Smooth muscle cell (in vitro differentiated cells): ENCODE measurements at regions not wholly inside any gene's neighbourhood (a gene's known extent, or its start where the extent isn't known, plus 50 kb on each side); places are given as distances from the start of the nearest gene placed in this dataset.
"Not testable (repeated sequence)": the region's sequence is repeated elsewhere in the genome, so short reads cannot be mapped to it uniquely, and the experiment has no call there.

Experiments
- DNase-seq: peaks from one replicate; lab custom pipeline; 2025; ENCODE audit not compliant: unreplicated experiment; lab: John Stamatoyannopoulos, UW
- H2AFZ ChIP-seq: fragments of 200-600 bp; sonication (generic); 2 replicates; pipeline ENCODE4 v1.6.0; 2016; ENCODE audit warnings: antibody characterized with exemption, low read depth, mild to moderate bottlenecking
- H3F3A ChIP-seq: fragments of 200-600 bp; sonication (generic); 2 replicates; pipeline ENCODE4 v1.6.0; 2017; ENCODE audit warnings: antibody characterized with exemption, low read depth
- H3K27ac ChIP-seq: fragments of 200-600 bp; sonication (generic); 2 replicates; pipeline ENCODE4 v1.5.1; 2016; ENCODE audit warnings: low read depth, mild to moderate bottlenecking
- H3K27me3 ChIP-seq: fragments of 200-600 bp; sonication (generic); 2 replicates; pipeline ENCODE4 v1.6.1; 2016; ENCODE audit warnings: low read depth, mild to moderate bottlenecking
- H3K36me3 ChIP-seq: fragments of 200-600 bp; sonication (generic); 2 replicates; pipeline ENCODE4 v1.5.1; 2016; ENCODE audit warnings: low read depth
- H3K4me1 ChIP-seq: fragments of 200-600 bp; sonication (generic); 2 replicates; pipeline ENCODE4 v1.5.1; 2016; ENCODE audit warnings: low read depth
- H3K4me2 ChIP-seq: fragments of 200-600 bp; sonication (generic); 2 replicates; pipeline ENCODE4 v1.6.0; 2016; ENCODE audit warnings: mild to moderate bottlenecking
- H3K4me3 ChIP-seq: fragments of 200-600 bp; sonication (generic); 2 replicates; pipeline ENCODE4 v1.5.1; 2016; ENCODE audit warnings: mild to moderate bottlenecking
- H3K79me2 ChIP-seq: fragments of 200-600 bp; sonication (generic); 2 replicates; pipeline ENCODE4 v1.6.0; 2016; ENCODE audit warnings: low read depth, mild to moderate bottlenecking
- H3K9ac ChIP-seq: fragments of 200-600 bp; sonication (generic); 2 replicates; pipeline ENCODE4 v1.6.0; 2016; ENCODE audit warnings: low read depth
- H3K9me3 ChIP-seq: fragments of 200-600 bp; sonication (generic); replicated peaks from 2 replicates; pipeline ENCODE4 v1.5.1; 2016; ENCODE audit warnings: low read depth
- H4K20me1 ChIP-seq: fragments of 200-600 bp; sonication (generic); 2 replicates; pipeline ENCODE4 v1.6.0; 2016; ENCODE audit warnings: low read depth
- WGBS: methylation state at CpG from one replicate; pipeline ENCODE4 v1.1.7; 2016; ENCODE audit warnings: low lambda C conversion rate; 5-methylcytosine and 5-hydroxymethylcytosine counted together
- TF ChIP-seq, protein P1 (sequence below): fragments of 200-600 bp; sonication (generic); IDR thresholded peaks from 2 replicates; pipeline ENCODE4 v1.5.1; 2017; ENCODE audit warnings: borderline replicate concordance, mild to moderate bottlenecking, antibody characterized with exemption; ENCODE audit not compliant: insufficient read depth, poor library complexity, severe bottlenecking

DNA sequence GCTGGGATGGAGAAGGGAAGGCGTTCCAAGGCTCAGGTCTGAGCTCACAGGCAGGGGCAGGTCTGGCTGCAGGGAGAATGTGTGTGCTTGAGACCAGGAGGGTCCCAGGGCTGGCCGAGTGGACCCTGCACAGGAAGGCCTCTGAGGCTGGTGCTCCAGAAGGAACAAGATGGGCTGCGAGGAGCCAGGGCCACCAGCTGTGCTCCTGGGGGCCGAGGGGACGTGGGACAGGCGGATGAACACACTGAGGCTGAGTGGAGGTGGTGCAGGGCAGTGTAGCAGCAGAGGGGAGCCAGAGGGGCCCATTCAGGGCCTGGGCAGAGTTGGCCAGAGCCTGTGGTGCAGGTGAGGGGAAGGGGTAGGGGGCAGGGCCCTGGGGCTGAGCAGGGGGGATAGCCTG, 249.7 kb downstream of the TMEM121 start:
- not testable (repeated sequence) for H3F3A ChIP-seq, H4K20me1 ChIP-seq, H3K27me3 ChIP-seq, H3K36me3 ChIP-seq, H2AFZ ChIP-seq, H3K9ac ChIP-seq, H3K79me2 ChIP-seq, H3K4me1 ChIP-seq, H3K27ac ChIP-seq, H3K4me3 ChIP-seq, DNase-seq, H3K4me2 ChIP-seq
- peaks cover 15% of the 10 kb centered on the region for H3K9me3 ChIP-seq
- 74% methylated on average over 6 of the region's 6 CpGs for WGBS

DNA sequence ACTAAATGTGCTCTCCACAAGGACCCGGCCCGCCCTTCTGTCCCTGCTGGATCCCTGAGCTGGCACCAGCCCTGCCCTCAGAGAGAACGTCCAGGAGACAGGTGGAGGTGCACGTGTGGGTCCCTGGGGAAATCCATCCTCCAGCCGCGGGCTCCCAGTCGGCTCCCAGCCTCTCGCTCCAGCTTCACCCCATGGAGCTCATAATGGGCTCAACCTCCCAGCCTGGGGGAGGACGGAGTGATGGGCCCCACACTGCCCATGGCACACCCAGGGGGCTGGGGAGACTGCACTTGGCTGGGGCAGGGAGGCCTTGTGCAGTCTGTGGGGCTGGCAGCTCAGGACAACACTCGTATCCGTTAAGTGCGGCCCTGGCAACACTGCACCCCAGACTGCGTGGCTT, 250.5 kb downstream of the TMEM121 start:
- H2AFZ ChIP-seq: no peak overlapping the region
- H3K36me3 ChIP-seq: no peaks in the 10 kb centered on the region
- WGBS: 82% methylated on average over 13 of the region's 13 CpGs
- no peak overlapping the region for H3K4me3 ChIP-seq
- no peaks in the 10 kb centered on the region for H3K4me1 ChIP-seq
- DNase-seq: no peak
- peaks cover 16% of the 10 kb centered on the region for H3K9me3 ChIP-seq
- no peaks in the 10 kb centered on the region for H3K27me3 ChIP-seq
- no peaks in the 10 kb centered on the region for H3K79me2 ChIP-seq
- H3K4me2 ChIP-seq: no peak overlapping the region
- no peak overlapping the region for H3K27ac ChIP-seq
- no peaks in the 10 kb centered on the region for H3F3A ChIP-seq
- no peaks in the 10 kb centered on the region for H4K20me1 ChIP-seq
- H3K9ac ChIP-seq: no peak overlapping the region
- TF ChIP-seq, protein P1, sequence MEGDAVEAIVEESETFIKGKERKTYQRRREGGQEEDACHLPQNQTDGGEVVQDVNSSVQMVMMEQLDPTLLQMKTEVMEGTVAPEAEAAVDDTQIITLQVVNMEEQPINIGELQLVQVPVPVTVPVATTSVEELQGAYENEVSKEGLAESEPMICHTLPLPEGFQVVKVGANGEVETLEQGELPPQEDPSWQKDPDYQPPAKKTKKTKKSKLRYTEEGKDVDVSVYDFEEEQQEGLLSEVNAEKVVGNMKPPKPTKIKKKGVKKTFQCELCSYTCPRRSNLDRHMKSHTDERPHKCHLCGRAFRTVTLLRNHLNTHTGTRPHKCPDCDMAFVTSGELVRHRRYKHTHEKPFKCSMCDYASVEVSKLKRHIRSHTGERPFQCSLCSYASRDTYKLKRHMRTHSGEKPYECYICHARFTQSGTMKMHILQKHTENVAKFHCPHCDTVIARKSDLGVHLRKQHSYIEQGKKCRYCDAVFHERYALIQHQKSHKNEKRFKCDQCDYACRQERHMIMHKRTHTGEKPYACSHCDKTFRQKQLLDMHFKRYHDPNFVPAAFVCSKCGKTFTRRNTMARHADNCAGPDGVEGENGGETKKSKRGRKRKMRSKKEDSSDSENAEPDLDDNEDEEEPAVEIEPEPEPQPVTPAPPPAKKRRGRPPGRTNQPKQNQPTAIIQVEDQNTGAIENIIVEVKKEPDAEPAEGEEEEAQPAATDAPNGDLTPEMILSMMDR: no peak

DNA sequence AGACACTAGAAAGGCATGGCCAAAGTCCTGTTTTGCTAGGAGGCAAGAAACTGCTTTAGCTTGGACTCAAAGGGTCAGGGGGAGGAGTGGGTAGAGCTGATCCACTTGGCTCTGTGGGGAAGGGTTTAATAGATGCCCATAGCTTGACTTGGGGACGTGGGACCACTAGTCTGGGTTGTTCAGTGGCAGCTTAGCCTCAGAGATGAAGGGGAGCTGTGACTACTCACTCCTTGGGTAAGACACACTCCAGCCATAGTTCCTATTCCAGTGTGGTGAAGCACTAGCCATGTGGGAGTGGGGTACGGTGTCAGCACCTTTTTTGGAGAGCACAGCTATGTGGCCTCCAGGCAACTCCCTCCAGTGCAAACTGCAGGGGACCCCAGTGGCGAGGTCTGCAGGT, 257.3 kb downstream of the TMEM121 start:
- no peak overlapping the region for H3K4me3 ChIP-seq
- H3K27ac ChIP-seq: no peak overlapping the region
- H3K9ac ChIP-seq: no peak overlapping the region
- H3K27me3 ChIP-seq: no peaks in the 10 kb centered on the region
- no peaks in the 10 kb centered on the region for H3K4me1 ChIP-seq
- no peak overlapping the region for H3K4me2 ChIP-seq
- H3F3A ChIP-seq: no peaks in the 10 kb centered on the region
- peaks cover 15% of the 10 kb centered on the region for H3K9me3 ChIP-seq
- no peak overlapping the region for H2AFZ ChIP-seq
- DNase-seq: no peak
- H3K36me3 ChIP-seq: no peaks in the 10 kb centered on the region
- 37% methylated on average over 3 of the region's 3 CpGs for WGBS
- no peaks in the 10 kb centered on the region for H3K79me2 ChIP-seq
- TF ChIP-seq, protein P1: no peak
- H4K20me1 ChIP-seq: no peaks in the 10 kb centered on the region

DNA sequence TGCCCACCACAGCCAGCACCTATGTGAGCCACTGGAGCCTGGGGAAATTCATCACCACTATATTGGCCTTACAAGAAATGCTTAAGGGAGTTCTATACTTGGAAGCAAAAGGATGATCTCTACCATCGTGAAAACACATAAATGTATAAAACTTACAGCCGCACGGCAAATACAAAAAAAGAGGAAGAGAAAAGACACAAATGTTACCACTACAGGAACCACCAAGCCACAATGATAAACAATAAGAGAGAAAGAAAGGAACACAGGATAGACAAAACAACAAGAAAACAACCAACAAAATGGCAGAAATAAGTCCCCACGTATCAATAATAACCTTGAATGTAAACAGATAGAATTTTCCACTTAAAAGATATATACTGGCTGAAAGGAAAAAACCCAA, 267.5 kb downstream of the TMEM121 start:
- no peak overlapping the region for H3K4me3 ChIP-seq
- TF ChIP-seq, protein P1: no peak

More for the DNA sequence above, 267.5 kb downstream of the TMEM121 start:
- Histone ChIP-seq H3K4me1 (no peaks in the 10 kb centered on the region), H2AFZ (no peak overlapping the region), H4K20me1 (no peaks in the 10 kb centered on the region), H3K9ac (no peak overlapping the region), H3F3A (no peaks in the 10 kb centered on the region), H3K27me3 (no peaks in the 10 kb centered on the region), H3K9me3 (peaks cover 14% of the 10 kb centered on the region), H3K79me2 (no peaks in the 10 kb centered on the region), H3K36me3 (no peaks in the 10 kb centered on the region), H3K4me2 (no peak overlapping the region), H3K27ac (no peak overlapping the region)
- no peak for DNase-seq
- 83% methylated on average over 4 of the region's 4 CpGs for WGBS
